GM19395 (cell line): ENCODE measurements at regions not wholly inside any gene's neighbourhood (a gene's known extent, or its start where the extent isn't known, plus 50 kb on each side); places are given as distances from the start of the nearest gene placed in this dataset.
"Not testable (repeated sequence)": the region's sequence is repeated elsewhere in the genome, so short reads cannot be mapped to it uniquely, and the experiment has no call there.

Experiments
- ATAC-seq: cut with Tn5 transposase; IDR thresholded peaks from one replicate; pipeline ENCODE4 v1.9.1; 2021; ENCODE audit warnings: mild to moderate bottlenecking, moderate library complexity; ENCODE audit not compliant: unreplicated experiment

- no peak for ATAC-seq
Measured at GRCh38 chr9:108766626-108767161, 89.1 kb downstream of the ACTL7B start.

GRCh38 chr9:108765265-108765664 lies 90.5 kb downstream of the ACTL7B start:
- no peak for ATAC-seq

- no peak for ATAC-seq
Measured at GRCh38 chr9:108762348-108763055, 93.3 kb downstream of the ACTL7B start.

- no peak for ATAC-seq
Measured at GRCh38 chr9:108761655-108762347, 94.0 kb downstream of the ACTL7B start.

- ATAC-seq, result no peak
Measured at GRCh38 chr9:108760841-108761240, 94.9 kb downstream of the ACTL7B start.

- ATAC-seq, result no peak
Measured at GRCh38 chr9:108759835-108760234, 96.0 kb downstream of the ACTL7B start.

GRCh38 chr9:108759399-108759798 lies 96.4 kb downstream of the ACTL7B start:
- no peak for ATAC-seq

GRCh38 chr9:108756746-108757490 lies 98.9 kb downstream of the ACTL7B start:
- ATAC-seq, result no peak

- ATAC-seq, result peak; percentile 97
Measured at GRCh38 chr9:108755979-108756378, 99.8 kb downstream of the ACTL7B start.

GRCh38 chr9:108751369-108751768 lies 104.4 kb downstream of the ACTL7B start:
- no peak for ATAC-seq

GRCh38 chr9:108750661-108751215 lies 105.0 kb downstream of the ACTL7B start:
- no peak for ATAC-seq

- no peak for ATAC-seq
Measured at GRCh38 chr9:108748776-108749175, 107.0 kb downstream of the ACTL7B start.

GRCh38 chr9:108746864-108747263 lies 108.9 kb downstream of the ACTL7B start:
- ATAC-seq, result no peak

- ATAC-seq, result no peak
Measured at GRCh38 chr9:108746001-108746400, 109.8 kb downstream of the ACTL7B start.

GRCh38 chr9:108744641-108745040 lies 111.1 kb downstream of the ACTL7B start:
- no peak for ATAC-seq

GRCh38 chr9:108743901-108744371 lies 111.8 kb downstream of the ACTL7B start:
- no peak for ATAC-seq

GRCh38 chr9:108743416-108743815 lies 112.4 kb downstream of the ACTL7B start:
- no peak for ATAC-seq

- no peak for ATAC-seq
Measured at GRCh38 chr9:108742191-108742590, 113.6 kb downstream of the ACTL7B start.

- ATAC-seq, result not testable (repeated sequence)
Measured at GRCh38 chr9:108731292-108731691, 124.5 kb downstream of the ACTL7B start.

- ATAC-seq, result no peak
Measured at GRCh38 chr9:108727580-108728111, 128.1 kb downstream of the ACTL7B start.

GRCh38 chr9:108724652-108725051 lies 131.1 kb downstream of the ACTL7B start:
- ATAC-seq, result no peak
